HG03159 (cell line): ENCODE measurements at regions not wholly inside any gene's neighbourhood (a gene's known extent, or its start where the extent isn't known, plus 50 kb on each side); places are given as distances from the start of the nearest gene placed in this dataset.
A peak's percentile ranks its signal among the peaks of the same experiment; 100 is the strongest.
"Not testable (repeated sequence)": the region's sequence is repeated elsewhere in the genome, so short reads cannot be mapped to it uniquely, and the experiment has no call there.

ENCODE experiments used
- ATAC-seq: cut with Tn5 transposase; IDR thresholded peaks from one replicate; pipeline ENCODE4 v1.9.1; 2021; ENCODE audit warnings: mild to moderate bottlenecking, moderate library complexity; ENCODE audit not compliant: unreplicated experiment

DNA sequence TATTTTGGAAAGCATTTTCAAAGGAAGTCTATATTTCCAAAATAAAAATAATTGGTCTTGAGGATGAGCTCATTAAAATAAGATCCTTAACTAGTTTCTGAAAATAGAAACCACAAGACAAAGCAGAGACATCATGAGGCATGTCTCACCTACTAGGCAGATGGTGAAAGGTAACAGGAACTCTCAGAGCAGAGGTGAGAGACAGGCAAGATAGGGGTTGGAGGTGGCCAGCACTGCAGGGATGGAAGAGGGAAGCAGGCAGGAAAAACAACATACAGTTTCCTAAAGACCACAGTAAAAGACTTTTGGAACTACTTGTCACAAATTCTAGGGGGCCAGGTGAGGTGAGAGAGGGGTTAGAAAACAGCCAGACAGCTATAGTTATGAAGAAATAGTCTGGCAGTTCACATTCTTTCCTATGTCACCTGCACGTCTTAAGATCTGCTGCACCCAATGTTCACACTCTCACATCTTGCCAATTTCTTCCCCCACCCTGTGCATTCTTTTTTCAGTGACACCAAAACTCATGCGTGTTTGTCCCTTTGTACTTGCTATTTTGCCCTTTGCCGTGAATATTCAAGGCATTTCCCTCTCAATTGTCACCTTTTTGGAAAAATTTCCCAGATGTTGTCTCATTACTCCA lies 341.7 kb upstream of the KITLG start:
- ATAC-seq, result no peak

DNA sequence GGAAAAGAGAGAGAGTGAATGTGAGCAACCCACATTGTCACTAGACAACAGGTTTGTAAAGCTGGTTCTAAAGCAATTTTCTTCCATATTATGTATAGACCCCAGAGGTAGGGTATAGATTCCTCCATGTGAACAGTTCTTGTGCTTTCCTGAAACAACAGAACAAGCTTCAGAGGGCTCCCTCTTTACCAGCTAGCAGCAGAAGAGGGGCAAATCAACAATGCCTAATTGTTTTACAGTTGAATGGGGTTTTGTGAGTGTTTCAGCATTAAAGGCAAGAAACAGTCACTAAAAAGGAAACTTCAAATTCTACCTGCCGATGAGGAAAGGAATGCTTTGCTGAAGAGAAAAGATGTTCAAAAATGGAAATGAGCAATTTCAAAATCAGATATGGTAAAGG lies 341.2 kb upstream of the KITLG start:
- no peak for ATAC-seq

DNA sequence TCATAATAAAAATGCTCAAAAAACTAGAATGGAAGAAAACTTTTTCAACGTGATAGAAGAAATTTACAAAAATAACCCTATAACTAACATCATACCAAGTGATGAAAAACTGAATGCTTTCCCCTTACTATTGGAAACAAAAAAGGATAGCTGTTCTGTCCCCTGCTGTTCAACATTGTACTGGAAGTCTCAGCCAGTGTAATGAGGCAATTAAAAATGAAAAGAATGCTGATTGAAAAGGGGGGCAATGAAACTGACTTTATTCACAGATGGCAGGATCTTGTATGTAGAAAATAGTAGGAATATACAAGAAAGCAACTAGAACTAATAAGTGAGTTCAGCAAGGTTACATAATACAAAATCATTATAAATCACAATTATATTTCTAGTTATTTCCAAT lies 337.9 kb upstream of the KITLG start:
- ATAC-seq, result no peak

DNA sequence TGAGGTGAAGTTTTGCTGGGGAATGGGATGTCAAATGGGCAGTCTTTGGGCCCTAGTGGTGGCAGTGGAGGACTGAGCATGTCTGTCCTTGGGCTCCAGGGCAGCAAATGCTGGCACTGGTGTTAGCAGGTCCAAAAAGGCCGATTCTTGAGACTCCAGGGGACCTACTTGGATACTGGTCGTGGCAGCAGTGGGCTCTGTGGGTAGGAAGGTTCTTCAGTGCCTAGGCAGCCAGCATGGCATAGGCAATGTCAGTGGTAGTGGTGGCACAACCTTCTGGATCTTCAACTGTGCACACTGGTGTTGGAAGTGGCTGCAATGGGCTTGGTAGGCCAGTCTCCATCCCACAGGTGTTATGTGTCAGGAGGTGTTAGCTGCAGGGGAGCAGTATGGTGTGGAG lies 334.7 kb upstream of the KITLG start:
- ATAC-seq, result no peak

DNA sequence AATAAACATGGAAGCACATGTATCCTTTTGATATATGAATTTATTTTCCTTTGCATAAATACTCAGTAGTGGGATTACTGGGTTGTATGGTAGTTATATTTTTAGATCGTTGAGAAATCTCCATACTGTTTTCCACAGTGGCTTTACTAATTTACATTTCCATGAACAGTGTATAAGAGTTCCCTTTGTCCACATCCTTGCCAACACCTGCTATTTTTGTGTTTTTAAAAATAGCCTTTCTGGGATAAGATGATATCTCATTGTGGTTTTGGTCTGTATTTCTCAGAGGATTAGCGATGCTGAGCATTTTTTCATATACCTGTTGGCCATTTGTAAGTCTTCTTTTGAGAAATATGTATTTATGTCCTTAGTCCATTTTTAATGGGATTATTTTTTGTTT lies 329.2 kb upstream of the KITLG start:
- ATAC-seq, result no peak

DNA sequence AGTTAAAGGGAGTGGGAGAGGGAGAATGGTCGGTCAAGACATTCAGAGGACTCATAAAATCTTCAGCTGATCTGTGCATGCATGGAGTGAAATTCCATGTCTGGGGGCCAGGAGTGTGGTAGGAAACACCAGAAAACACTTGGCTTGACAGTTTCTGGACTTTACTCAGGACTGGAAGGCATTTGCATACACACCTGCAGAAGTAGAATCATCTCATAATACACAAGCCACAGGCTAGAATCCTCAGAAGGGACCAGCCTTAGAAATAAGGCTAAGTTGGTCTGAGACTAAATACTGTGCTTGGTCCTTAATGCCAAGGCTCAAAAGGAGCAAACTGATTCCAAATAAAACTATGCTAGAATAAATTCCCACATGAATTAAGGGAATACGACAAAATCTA lies 328.1 kb upstream of the KITLG start:
- no peak for ATAC-seq

DNA sequence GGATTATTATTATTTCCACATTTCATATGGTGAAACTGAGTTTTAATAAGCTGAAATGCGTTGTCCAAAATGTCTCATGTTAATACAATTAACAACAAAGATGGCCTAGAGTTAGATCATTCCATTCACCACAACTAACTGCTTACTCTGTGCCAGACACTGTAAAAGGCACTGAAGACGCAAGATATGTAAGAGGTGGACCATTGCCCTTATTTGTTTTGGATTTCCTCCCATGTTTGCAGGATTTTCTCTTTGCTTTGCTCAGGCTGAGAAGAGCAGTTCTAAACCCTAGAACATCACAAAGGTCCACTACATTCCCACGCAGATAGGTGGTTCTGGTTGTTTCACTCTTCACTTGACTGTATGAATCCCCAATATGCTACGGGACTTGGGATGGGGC lies 324.4 kb upstream of the KITLG start:
- ATAC-seq, result no peak

DNA sequence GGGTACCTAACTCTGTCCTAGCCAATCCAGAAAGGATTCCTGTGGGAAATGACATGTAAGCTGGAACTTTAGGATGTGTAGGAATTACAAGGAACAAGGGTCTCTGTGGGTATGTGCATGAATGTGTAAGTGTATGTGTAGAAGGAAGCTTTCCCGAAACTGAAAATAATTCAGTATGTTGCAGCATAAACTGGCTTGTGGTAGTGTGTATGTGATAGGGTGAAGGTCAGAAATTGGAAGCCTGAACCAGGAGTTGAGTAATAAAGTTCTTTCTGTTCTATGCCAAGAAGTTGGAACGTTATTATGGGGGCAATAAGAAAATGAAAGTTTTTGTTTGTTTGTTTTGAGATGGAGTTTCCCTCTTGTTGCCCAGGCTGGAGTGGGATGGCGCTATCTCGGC lies 323.1 kb upstream of the KITLG start:
- ATAC-seq, result no peak

DNA sequence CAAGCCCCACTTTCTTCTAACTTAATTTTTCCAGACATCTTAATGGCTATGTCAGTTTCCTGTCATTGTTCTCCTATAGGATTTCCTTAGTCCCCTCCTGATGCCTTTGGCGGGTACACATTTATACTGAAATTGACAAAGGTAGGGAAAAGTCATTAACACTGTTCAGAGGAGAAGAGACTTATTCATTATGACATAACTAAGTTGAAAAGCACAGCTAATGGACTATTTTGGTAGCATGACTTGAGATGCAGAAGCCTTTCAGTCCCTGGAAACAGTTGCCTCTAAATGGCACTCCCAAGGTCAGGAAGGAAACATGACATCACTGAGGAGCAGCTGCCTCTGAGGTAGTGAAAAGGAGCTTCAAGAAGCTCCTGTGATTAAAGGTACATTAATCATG lies 317.5 kb upstream of the KITLG start:
- ATAC-seq, result no peak

DNA sequence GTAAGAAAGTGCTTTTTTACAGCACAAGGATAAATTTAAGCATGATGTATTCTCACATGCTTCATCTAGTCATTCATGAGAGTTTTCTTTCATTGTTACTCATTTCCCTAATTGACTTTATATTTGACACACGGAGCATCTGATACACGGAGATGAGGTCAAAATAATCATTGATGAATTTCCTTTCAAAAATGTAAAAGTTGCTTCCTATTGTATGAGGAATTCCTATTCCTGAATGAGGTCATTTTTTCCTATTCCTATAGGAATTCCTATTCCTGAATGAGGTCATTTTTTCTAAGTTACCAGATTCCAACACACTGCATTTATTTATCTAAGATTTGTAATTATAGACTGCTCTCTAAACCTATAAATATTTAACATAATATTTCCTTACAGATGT lies 316.7 kb upstream of the KITLG start:
- ATAC-seq, result no peak

DNA sequence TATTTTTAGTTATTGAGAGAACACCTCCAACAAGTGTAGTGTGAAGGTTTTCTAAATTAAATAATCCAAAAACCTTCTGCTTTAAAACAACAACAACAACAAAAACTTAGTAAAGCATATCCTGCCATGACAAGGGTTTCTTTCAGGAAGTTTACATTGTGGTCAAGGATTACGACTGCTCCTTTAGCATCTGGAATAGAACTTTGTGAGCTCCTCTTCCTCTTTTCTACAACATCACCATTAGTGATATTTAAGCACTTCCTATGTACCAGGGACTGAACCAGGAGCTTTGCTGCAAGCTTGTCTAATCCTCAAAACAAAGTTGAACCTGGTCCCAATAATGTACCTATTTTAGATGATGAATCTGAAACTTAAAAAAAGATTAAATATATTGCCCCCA lies 315.4 kb upstream of the KITLG start:
- ATAC-seq, result no peak

DNA sequence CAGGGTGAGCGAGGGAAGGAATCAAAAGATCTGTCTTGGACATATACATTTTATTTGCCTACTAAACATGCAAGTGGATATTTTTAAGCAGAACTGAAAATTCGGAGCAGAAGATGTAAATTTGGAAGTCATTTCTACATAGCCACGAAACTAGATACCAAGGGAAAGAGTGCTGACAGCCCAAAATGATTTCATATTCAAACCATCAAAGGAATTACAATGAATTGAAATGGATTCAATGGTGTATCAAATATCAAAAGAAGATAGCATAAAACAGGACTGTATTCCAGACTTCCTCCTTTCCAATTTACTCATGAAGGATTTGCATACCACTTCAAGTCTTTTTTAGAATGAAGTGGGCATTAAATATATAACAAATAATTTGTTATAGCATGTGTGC lies 313.5 kb upstream of the KITLG start:
- ATAC-seq, result no peak

DNA sequence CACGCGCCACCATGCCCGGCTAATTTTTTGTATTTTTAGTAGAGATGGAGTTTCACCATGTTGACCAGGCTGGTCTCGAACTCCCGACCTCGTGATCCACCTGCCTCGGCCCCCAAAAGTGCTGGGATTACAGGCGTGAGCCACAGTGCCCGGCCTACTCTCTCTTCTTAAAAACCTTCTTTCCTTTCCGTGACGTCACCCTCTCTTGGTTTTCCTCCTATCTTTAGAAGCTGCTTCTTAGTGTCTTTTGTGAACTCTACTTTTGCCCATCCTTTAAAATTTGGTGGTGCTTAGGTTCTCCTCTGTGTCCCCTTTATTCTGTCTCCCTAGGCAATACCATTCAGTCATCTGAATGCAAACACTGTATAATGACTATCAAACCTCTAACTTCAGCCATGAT lies 311.2 kb upstream of the KITLG start:
- not testable (repeated sequence) for ATAC-seq

DNA sequence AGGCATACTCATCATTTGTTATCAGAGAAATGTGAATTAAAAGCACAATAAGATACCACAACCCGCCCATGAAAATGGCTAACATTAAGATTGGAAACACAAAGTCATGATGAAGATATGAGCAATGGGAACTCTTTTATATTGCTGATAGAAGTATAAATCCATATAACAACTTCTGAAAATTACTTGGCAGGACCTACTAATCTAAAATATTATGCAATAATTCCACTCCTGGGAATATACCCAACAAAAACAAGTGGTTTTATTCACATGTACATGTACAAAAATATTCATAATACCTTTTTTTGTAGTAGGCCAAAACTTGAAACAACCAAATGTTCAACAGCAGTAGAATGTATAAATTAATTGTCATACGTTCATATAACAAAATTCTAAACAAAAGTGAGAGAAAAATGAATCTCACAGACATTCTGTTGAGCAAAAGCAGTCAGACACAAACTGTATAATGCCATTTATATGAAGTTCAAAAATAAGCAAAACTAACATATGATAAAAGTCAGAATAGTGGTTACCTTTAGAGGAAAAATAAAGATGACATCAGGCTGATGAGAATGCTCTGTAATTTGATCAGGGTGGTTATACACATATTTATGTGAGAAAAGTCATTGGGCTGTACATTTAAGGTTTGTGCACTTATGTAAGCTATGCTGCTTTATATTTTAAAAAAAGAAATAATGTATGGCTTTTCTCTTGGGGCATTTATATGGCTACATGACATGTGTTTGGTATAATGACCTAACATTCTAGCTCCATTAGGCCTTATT lies 309.2 kb upstream of the KITLG start:
- ATAC-seq, result no peak

DNA sequence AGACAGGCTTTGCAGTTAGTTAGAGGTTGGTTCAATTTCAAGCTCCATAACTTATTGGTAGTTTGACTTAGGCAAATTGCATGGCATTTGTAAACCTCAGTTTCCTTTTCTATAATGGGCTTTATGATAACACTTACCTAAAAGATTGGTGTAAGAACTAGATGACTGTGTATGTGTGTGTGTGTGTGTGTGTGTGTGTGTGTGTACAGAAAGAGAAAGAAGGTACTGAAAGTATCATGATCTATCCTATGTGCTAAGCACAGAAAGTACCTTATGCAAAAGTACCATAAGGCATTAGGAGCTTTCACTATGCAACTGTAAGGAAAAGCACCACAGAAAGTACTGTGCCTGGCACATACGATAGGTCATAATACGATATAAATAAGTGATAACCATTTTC lies 304.3 kb upstream of the KITLG start:
- ATAC-seq, result peak; percentile 86

DNA sequence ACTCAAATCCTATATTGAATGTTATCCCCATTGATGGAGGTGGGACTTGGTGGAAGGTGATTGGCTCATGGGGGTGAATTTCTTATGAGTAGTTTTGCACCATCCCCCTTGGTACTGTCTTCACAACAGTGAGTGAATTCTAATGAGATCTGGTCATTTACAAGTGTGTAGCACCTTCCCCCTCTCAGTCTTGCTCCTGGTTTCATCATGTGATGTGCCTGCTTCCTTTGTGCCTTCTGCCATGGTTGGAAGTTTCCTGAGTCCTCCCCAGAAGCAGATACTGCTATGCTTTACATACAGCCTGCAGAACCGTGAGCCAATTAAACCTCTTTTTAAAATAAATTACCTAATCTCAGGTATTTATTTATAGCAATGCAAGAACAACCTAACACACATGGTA lies 302.4 kb upstream of the KITLG start:
- no peak for ATAC-seq

DNA sequence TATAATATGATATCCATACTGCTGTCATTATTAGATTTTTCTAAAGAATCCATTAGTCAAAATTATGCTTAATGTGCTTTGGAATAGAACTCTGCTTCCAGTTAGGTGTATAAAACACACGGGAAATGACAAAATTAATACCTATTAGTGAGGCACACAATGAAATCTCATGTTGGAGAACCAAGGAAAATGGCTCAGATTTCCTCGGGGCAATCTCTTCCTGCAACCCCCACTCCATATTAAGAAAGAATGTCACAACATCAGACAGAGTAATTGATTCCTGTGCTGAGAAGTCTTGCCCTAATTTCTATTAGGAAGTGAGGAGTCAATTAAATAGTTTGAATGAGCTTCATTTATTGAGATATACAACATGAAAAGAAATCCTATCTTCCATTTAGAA lies 299.8 kb upstream of the KITLG start:
- no peak for ATAC-seq

DNA sequence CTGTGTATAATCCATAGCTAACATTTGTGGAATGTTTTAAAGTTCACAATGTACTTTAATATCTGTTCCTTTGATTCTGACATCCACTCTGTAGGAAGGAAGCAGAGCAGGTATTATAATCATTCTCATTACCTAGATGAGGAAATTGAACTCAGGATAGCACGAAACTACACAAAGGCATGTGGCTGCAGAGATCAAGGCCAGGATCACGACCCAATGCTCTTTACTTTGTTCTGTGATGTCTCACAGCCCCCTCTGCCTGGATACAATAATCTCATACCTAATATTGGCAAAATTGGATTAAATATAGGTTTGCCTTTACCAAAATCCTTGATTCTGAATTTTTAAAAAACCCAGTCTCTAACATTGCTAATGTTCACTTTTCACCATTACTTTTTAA lies 298.0 kb upstream of the KITLG start:
- no peak for ATAC-seq

DNA sequence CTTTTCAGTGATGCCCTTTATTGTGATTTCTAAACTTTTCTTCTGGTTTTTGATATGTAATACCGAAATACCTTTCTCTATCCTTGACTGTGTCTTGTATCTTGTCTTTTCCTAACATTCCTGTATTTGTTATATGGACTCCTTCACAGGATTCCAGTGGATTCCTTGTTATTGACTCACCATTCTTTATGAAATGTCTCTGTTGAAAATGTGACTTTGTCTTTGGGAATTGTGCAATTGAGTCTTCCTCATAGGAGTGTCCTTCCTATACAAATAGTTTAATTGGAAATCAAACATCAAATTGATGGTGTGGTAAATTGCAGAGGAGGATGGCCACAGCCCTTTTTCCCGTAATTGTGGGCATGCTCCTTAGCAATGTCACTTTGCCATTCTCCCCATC lies 296.6 kb upstream of the KITLG start:
- ATAC-seq, result no peak

DNA sequence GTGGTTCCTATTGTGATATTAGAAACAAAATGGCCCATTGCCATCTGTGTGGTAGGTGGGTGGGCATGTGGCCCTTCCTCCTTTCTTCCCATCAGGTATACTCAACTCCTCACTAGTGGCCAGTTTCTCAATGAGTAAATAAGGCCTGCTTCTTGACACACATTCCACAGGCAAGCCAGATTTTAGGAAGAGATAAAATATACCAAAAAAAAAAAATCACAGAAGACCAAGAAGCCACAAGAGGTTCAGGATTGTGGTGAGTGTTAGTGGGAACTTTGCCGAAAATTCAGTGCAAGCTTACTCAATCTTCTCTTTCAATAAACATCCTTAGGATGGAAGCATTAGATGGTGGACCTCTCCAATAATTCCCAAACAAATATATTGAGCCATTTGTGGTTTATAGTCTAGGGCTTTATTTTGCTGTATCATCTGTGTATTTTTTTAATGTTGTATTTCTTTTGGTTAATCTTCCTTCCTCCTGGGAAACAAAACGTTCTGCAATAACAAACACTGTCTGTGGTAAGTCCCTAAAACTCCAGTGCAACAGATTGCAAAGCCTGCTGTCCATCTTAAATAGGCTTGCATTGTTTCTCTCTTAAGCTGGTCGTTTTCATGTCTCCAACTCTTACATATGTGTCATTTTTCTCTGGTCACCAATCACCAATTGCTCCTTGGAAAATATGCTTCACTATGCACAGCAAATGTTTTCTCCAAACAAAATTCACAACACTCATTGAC lies 289.9 kb upstream of the KITLG start:
- no peak for ATAC-seq

DNA sequence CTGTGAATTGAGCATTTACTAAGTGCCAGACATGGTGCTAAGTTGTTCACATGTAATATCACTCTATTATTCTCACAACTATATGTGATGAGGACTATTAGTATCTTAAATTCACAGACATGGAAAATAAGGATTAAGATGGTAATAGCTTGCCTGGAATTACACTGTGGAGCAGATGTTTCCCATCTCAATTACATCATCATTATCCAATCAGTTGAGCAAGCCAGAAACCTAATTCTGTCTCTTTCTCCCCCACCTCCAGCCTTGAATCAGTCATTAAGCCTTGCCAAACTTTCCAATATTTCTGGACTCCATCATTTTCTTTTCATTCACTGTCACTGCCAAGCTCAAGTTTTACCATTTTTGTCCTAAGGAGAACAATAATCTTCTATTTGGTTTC lies 287.8 kb upstream of the KITLG start:
- ATAC-seq, result no peak

DNA sequence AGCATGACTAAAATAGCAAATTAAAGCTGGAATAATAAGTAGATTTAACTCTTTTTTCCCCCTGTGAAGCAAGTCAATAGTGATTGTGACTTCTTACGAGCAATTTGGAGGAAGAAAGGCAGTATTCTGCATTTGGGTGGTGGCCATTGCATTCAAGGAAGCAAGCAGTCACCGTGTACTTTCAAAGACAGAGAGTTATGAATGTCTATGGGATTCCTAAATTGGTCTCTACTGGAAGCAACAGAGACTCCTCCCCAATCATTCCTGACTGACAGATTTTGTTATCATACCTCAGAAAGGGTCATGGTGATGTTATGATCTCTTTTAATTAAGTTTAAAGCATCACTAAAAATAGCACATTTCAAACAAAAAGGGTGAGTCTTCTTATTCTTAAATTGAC lies 287.2 kb upstream of the KITLG start:
- ATAC-seq, result no peak
